Kidney (tissue), 13 donors: ENCODE measurements at regions not wholly inside any gene's neighbourhood (a gene's known extent, or its start where the extent isn't known, plus 50 kb on each side); places are given as distances from the start of the nearest gene placed in this dataset.

Experiments used
- DNase-seq, 5 donors: peaks; one replicate each; pipeline ENCODE4 v3.0.0-alpha.2; 2013 to 2020
- FAIRE-seq: peaks from 2 replicates; lab custom pipeline; 2012; peaks lifted over from hg19 to GRCh38; lab: Jason Lieb, UNC
- H3K27ac ChIP-seq, 2 donors: one replicate each; pipeline ENCODE4 v1.7.0; 2013; ENCODE audit warnings: low read depth in 2 of 2, low read length in 2 of 2, inconsistent platforms in 1 of 2
- H3K27me3 ChIP-seq: one replicate; pipeline ENCODE4 v1.7.1; 2013; ENCODE audit warnings: low read length, inconsistent platforms; ENCODE audit not compliant: control insufficient read depth, insufficient read depth
- H3K36me3 ChIP-seq, 3 donors: one replicate each; pipeline versions ENCODE4 v1.7.0 to v1.7.1; 2013; ENCODE audit warnings: low read length in 3 of 3, control low read depth in 1 of 3, inconsistent platforms in 1 of 3; ENCODE audit not compliant: insufficient read depth in 3 of 3, control insufficient read depth in 2 of 3
- H3K4me1 ChIP-seq, 3 donors: one replicate each; pipeline versions ENCODE4 v1.7.0 to v1.7.1; 2013; ENCODE audit warnings: low read length in 3 of 3, inconsistent platforms in 1 of 3, low read depth in 1 of 3; ENCODE audit not compliant: control insufficient read depth in 2 of 3, insufficient read depth in 2 of 3
- H3K4me3 ChIP-seq, 3 donors: one replicate each; pipeline versions ENCODE4 v1.7.0 to v1.8.1; 2013; ENCODE audit warnings: low read length in 3 of 3, control low read depth in 1 of 3, inconsistent platforms in 1 of 3
- H3K9ac ChIP-seq, 3 donors: one replicate each; pipeline versions ENCODE4 v1.7.0 to v1.7.1; 2013; ENCODE audit warnings: low read length in 3 of 3, control low read depth in 1 of 3, inconsistent platforms in 1 of 3
- H3K9me3 ChIP-seq, 3 donors: one replicate each; pipeline versions ENCODE4 v1.7.0 to v1.7.1; 2013; ENCODE audit warnings: low read length in 3 of 3, control low read depth in 1 of 3, inconsistent platforms in 1 of 3; ENCODE audit not compliant: control insufficient read depth in 2 of 3, insufficient read depth in 1 of 3
- intact Hi-C: fragments of 100-400 bp; cut with DNase I; formaldehyde crosslinking; loops from one replicate; pipeline ENCODE4 v1.11.1; 2022
- TF ChIP-seq, protein P1 (sequence below): IDR thresholded peaks from 3 replicates; pipeline ENCODE4 v1.5.1; 2012; ENCODE audit warnings: mild to moderate bottlenecking, moderate library complexity, borderline replicate concordance; ENCODE audit not compliant: insufficient read depth; ENCODE audit errors: extremely low read depth
- donor health status: control.
- donor health status: control.
- donor health status: control.
- donor health status: control.
- donor health status: control.
- donor health status: DM: yes; HTN: yes; CAD: no.
- donor health status: Normal renal cell carcinoma (clear cell type).

DNA sequence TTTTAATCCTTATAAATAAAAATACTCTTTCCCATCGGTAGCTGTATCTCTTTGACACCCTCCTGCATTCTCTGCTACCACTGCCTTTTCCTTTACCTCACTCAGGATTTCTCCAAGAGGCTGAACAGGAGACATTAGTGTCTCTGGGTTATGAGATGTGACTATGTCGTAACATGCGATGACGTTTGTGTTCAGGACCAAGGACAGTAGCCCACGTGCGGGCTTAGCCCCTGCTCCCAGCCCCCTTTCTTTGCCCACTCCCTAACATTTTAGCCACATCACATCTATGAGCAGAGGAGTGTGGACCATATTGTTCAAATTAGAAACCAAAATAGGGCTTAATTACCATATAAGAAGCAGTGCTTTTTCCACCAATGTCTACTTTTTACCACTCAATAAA is 369.3 kb downstream of the FBXW7 start:
- no peaks in the 10 kb centered on the region for H3K36me3 ChIP-seq
- no peak overlapping the region for H3K27ac ChIP-seq
- no peak overlapping the region for H3K4me3 ChIP-seq
- intact Hi-C loops: no loop called here
- TF ChIP-seq, protein P1, sequence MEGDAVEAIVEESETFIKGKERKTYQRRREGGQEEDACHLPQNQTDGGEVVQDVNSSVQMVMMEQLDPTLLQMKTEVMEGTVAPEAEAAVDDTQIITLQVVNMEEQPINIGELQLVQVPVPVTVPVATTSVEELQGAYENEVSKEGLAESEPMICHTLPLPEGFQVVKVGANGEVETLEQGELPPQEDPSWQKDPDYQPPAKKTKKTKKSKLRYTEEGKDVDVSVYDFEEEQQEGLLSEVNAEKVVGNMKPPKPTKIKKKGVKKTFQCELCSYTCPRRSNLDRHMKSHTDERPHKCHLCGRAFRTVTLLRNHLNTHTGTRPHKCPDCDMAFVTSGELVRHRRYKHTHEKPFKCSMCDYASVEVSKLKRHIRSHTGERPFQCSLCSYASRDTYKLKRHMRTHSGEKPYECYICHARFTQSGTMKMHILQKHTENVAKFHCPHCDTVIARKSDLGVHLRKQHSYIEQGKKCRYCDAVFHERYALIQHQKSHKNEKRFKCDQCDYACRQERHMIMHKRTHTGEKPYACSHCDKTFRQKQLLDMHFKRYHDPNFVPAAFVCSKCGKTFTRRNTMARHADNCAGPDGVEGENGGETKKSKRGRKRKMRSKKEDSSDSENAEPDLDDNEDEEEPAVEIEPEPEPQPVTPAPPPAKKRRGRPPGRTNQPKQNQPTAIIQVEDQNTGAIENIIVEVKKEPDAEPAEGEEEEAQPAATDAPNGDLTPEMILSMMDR: no peak
- no peak overlapping the region for H3K9ac ChIP-seq
- no peaks in the 10 kb centered on the region for H3K27me3 ChIP-seq
- DNase-seq: peak in 4 of 5 donors; percentile 54 to 80 (median 69)
- no peaks in the 10 kb centered on the region for H3K9me3 ChIP-seq
- no peaks in the 10 kb centered on the region for H3K4me1 ChIP-seq
- FAIRE-seq: no peak

DNA sequence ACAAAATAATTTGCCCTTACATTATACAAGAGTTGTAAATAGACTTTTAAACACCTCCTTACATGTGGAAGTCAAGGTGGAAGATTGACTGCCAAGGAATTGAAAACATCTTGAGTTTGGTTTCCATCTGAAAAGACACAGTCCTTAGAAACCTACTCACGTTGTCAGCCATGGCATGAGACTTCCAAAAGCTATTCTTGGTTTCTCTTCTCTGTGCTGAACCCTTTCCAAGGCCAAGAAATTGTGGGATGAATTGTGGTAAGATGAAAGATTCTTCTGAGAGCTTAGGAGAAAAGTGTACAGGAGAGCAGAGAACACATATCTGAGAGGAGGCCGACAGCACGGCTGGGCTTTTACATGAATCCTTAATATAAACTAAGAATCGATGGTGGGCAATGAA is 370.0 kb downstream of the FBXW7 start:
- FAIRE-seq (no peak), DNase-seq (no peak)
- H3K27ac ChIP-seq: no peak overlapping the region
- H3K4me1 ChIP-seq: no peaks in the 10 kb centered on the region
- no peak overlapping the region for H3K4me3 ChIP-seq
- H3K27me3 ChIP-seq: no peaks in the 10 kb centered on the region
- no peaks in the 10 kb centered on the region for H3K36me3 ChIP-seq
- no peaks in the 10 kb centered on the region for H3K9me3 ChIP-seq
- intact Hi-C loops: no loop called here
- H3K9ac ChIP-seq: no peak overlapping the region
- TF ChIP-seq, protein P1: no peak

DNA sequence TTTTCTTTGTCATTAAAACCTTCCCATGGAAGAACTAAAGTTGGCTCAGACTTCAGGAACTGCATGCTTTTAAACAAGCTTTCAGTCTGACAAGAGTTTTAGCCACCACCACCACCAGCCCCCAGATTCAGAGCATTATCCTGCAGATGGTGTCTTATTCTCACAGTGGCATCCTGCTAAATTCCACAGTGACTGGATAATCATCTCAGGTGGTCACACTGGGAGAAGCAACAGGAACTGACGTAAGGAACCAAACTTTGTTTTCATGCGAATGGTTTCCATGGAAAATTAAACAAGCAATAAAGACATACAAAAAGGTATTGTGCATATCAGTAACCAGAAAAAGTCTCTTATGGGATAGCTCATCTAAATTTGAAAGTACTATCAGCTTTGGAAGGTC is 370.7 kb downstream of the FBXW7 start:
- Histone ChIP-seq H3K4me3 (no peak overlapping the region), H3K27me3 (no peaks in the 10 kb centered on the region), H3K9me3 (no peaks in the 10 kb centered on the region), H3K9ac (no peak overlapping the region), H3K4me1 (no peaks in the 10 kb centered on the region), H3K27ac (no peak overlapping the region), H3K36me3 (no peaks in the 10 kb centered on the region)
- FAIRE-seq (no peak), DNase-seq (no peak)
- TF ChIP-seq, protein P1: no peak
- intact Hi-C loops: no loop called here

DNA sequence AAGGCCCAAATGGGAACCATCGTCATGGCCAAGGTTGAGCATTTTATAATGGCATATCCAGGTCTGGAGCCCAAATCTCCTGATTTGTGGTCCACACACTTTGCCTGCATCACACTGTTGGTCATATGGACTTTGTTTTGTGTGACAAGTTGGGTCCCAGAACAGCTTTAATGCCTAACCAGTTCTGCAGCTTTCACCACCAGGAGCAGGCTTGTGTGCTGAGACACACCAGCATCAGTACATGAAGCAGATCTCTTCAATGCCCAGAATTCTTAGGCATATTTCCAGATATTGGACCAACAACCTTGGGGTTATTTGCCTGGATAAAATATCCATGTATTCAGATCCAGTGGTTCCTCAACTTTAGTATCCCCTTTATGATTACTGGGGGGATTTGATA is 371.3 kb downstream of the FBXW7 start:
- H3K9ac ChIP-seq: no peak overlapping the region
- intact Hi-C loops: no loop called here
- DNase-seq (no peak), FAIRE-seq (no peak)
- no peak overlapping the region for H3K4me3 ChIP-seq
- H3K4me1 ChIP-seq: no peaks in the 10 kb centered on the region
- H3K27ac ChIP-seq: no peak overlapping the region
- H3K9me3 ChIP-seq: no peaks in the 10 kb centered on the region
- H3K36me3 ChIP-seq: no peaks in the 10 kb centered on the region
- TF ChIP-seq, protein P1: no peak
- H3K27me3 ChIP-seq: no peaks in the 10 kb centered on the region
